NT2/D1 (cell line): ENCODE measurements at regions not wholly inside any gene's neighbourhood (a gene's known extent, or its start where the extent isn't known, plus 50 kb on each side); places are given as distances from the start of the nearest gene placed in this dataset.

Experiments
- SUZ12 ChIP-seq: IDR thresholded peaks from 2 replicates; pipeline ENCODE4 v1.6.1; 2011; ENCODE audit not compliant: insufficient read length, insufficient read depth; ENCODE audit errors: extremely low read depth
- YY1 ChIP-seq: IDR thresholded peaks from 2 replicates; pipeline ENCODE4 v1.6.1; 2011; ENCODE audit not compliant: insufficient read length, insufficient read depth
- ZNF274 ChIP-seq: IDR thresholded peaks from 2 replicates; pipeline ENCODE4 v1.6.1; 2011; ENCODE audit warnings: mild to moderate bottlenecking, low read depth, low read length

DNA sequence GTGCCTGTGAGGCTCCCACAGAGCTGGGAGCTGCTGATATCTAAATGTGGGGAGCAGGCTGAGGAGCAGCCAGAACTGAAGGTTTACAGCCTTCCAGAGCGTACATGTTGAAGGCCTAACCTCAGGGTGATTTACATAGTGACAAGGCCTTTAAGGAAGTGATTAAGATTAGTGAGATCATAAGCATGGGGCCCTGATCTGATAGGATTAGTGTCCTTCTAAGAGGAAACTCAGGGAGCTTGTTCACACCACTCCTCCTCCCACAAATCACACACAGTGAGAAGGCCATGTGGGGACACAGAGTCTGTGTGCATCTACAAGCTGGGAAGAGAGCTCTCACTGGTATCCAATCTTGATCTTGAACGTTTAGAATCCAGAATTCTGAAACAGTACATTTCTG lies 92.3 kb upstream of the NBPF6 start:
- TF ChIP-seq YY1 (no peak), SUZ12 (no peak), ZNF274 (no peak)
